GM12865 (cell line): ENCODE measurements at regions not wholly inside any gene's neighbourhood (a gene's known extent, or its start where the extent isn't known, plus 50 kb on each side); places are given as distances from the start of the nearest gene placed in this dataset.

Experiments used
- DNase-seq: peaks from one replicate; pipeline ENCODE4 v3.0.0; 2010; ENCODE audit warnings: low read depth
- H3K4me3 ChIP-seq: 2 replicates; pipeline ENCODE4 v1.5.1; 2011; ENCODE audit warnings: mild to moderate bottlenecking, low read depth, low read length, control low read depth
- TF ChIP-seq, protein P1 (sequence below): IDR thresholded peaks from 2 replicates; pipeline ENCODE4 v1.5.1; 2011; ENCODE audit warnings: low read length, control low read depth, low read depth, inconsistent platforms; ENCODE audit not compliant: insufficient read depth; ENCODE audit errors: missing control alignments

DNA sequence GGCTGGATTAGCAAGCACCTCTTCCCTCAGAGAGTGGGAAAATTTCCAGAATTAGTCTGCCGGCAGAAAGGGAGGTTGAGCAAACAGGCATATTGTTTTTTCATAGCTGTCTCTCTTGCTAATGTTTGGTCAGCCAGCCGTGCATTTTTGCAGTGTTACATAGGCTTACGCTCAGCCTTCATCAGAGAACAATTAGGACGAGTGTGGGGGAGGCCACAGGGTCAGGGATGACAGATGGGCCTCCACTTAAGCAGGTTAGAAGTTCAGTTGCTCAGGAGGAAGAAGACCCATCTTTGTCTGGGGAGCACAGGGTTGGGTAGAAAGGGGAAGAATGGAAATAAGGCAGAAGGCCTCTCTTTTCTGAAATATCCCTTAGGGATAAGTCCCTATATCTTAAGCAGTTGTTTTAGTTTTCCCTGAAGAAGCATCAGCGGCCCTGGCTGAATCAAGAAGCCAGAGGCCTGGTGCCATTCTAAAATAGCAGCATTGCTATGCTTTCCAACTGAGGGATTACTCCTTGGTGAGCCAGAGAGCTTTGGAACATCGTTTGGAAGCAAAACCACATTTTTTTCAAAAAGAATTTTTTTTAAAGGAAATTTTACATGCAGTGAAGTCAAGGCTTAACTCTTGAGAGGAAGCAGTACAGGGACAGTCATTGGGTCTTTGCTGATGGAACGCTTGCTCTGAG lies 118.8 kb downstream of the SMIM20 start:
- no peak overlapping the region for H3K4me3 ChIP-seq
- no peak for DNase-seq
- TF ChIP-seq, protein P1, sequence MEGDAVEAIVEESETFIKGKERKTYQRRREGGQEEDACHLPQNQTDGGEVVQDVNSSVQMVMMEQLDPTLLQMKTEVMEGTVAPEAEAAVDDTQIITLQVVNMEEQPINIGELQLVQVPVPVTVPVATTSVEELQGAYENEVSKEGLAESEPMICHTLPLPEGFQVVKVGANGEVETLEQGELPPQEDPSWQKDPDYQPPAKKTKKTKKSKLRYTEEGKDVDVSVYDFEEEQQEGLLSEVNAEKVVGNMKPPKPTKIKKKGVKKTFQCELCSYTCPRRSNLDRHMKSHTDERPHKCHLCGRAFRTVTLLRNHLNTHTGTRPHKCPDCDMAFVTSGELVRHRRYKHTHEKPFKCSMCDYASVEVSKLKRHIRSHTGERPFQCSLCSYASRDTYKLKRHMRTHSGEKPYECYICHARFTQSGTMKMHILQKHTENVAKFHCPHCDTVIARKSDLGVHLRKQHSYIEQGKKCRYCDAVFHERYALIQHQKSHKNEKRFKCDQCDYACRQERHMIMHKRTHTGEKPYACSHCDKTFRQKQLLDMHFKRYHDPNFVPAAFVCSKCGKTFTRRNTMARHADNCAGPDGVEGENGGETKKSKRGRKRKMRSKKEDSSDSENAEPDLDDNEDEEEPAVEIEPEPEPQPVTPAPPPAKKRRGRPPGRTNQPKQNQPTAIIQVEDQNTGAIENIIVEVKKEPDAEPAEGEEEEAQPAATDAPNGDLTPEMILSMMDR = no peak

DNA sequence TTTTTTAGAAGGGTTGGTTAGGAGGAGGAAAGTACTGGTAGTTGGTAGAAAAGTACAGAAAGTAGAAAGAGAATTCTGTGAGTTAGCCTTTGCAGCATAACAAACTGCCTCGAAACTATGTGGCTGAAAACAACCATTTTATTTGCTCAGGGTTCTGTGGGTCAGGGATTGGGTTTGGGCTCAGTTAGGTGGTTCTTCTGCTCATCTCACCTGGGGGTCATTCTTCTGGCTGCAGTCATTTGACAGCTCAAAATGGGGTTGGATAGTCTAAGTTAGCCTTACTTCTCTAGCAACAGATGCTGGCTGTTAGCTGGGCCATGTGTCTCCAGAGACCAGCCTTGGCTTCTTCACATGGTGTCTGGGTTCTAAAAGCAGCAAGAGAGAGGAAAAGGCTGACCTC lies 119.4 kb downstream of the SMIM20 start:
- TF ChIP-seq, protein P1 = no peak
- DNase-seq = no peak
- no peak overlapping the region for H3K4me3 ChIP-seq

DNA sequence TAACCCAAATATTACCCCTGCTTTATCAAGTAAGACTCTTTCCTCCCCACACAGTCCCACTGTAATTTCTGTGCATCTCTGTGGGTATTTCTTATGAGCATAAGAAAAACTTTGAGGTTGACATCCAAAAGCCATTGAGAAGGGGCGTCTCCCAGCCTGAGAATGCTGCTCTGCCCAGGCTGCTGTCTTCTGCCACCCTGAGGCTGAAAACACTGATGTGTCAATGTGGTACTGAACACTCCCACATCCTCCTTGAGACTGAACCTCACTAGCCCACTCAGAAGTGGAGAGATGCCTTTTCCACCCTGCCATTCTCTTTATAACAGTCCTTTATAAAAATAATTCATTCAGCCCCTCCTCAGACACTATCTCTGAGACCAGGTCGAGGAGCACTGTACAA lies 120.8 kb downstream of the SMIM20 start:
- TF ChIP-seq, protein P1 = no peak
- peak; percentile 29 for DNase-seq
- no peak overlapping the region for H3K4me3 ChIP-seq

DNA sequence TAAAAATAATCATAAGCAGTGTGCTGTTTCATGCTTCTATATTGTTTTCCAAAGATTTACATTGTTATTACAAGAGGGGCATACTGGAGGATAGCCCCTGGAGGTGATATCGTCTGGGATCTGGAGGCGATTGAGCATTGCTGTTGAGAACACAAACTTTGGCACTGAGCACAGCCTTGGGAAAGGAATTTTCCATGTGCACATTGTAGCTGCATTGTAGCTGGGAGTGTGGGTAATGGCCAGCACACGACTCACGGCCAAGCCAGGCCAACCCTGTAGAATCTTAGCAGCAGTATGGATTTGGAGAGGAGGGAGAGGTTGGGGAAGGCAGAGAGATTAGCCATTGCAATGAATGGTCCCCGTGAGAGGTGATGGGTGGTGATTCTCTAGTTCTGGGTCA lies 121.9 kb downstream of the SMIM20 start:
- no peak for DNase-seq
- H3K4me3 ChIP-seq = no peak overlapping the region
- TF ChIP-seq, protein P1 = no peak

DNA sequence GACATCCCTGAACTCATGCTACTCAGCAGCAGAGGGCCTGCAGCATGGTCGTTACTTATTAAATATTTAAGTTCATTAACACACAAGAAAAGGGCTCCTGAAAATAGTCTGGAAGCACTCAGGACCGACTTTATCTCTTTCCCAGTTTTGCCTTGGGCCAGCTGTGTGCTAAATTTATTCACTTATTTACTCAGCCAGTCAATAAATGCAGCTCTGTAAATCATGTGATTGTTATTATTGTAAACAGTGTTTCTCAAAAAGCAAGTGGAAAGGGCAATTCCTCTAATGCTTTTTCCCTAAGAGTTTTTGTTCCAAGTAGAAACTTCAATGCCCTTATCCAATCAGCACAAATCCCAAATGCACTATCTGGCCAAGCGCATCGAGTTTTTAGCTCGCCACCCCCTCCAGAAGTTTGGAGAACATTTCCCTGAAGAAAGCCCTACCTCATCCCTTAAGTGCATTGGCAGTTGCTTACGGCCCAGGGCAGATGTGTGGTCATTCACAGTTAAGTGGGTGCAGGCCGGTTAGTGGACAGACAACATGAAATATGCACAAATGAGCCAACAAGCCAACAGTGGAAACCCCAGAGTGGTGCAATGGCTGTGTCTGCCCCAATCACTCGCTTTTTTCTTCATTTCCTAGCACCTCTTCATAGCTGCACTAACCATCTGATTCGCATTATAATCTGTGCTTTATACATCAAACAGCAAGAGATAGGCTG lies 125.8 kb downstream of the SMIM20 start:
- no peak for DNase-seq
- TF ChIP-seq, protein P1 = no peak
- H3K4me3 ChIP-seq = no peak overlapping the region

DNA sequence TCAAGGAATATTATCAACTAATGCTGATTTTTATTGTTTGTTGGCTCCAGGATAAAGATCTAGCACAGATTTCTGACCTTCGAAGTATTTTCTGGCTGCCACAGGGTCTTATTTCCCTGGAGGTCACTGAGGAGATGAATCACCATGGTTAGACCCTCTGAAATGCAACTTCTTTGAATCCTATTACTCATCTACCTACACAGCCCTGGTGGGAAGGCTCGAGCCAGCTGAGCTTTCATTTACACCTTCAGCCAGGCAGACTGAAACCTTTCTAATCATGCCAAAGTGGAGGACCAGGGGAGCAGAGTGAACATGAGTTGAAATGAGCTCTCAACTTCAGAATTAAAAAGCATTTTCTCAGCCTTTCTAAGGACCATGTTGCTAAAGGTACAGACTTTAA lies 130.5 kb downstream of the SMIM20 start:
- H3K4me3 ChIP-seq = no peak overlapping the region
- DNase-seq = no peak
- TF ChIP-seq, protein P1 = no peak

DNA sequence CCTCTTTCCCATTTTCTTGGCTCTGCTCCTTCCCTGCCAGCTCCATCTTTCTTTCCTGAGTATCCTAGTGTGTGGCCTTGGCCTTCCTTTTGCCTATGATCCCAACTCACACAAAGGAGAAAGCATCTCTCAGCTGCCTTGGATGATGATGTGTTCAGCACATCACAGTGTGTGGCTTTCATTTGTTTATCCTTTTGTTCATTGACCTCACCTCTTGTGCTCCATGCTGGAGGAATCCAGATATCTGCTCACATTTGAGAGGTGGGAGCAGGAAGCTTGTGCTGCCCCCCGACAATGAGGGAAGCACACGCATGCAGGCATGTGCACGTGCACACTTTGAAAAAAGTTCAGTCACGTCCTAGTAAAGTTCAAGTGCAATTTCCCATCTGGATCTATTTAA lies 131.0 kb downstream of the SMIM20 start:
- TF ChIP-seq, protein P1 = no peak

More for the DNA sequence above, 131.0 kb downstream of the SMIM20 start:
- H3K4me3 ChIP-seq = no peak overlapping the region
- no peak for DNase-seq
